ENCODE measurements at regions not wholly inside any gene's neighbourhood (a gene's known extent, or its start where the extent isn't known, plus 50 kb on each side); places are given as distances from the start of the nearest gene placed in this dataset.

DNA sequence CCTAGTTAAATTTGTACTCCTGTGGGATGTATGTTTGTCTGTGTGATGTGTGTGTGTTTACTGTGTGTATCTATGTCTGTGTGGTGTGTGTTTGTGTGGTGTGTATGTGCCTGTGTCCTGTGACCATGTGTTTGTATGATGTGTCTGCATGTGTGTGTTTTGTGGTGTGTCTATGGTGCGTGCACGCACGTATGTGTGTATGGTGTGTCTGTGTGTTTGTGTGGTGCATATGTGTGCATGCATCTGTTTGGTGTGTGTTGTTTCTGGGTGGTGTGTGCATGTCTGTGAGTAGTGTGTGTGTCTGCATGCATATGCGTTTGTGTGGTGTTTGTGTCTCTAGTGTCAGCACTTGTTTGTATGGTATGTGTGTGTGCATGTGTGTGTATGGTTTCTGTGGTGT, 174.2 kb upstream of the RBFOX1 start:
- no peak overlapping the region for H3K4me3 ChIP-seq (replicated peaks in 1 of 4; ENCODE audit: control extremely low read depth in 1 of 4, insufficient read depth in 1 of 4, low read depth in 3 of 4, low read length in 4 of 4)
- no peak overlapping the region for H3K4me2 ChIP-seq (ENCODE audit: extremely low read depth, insufficient read depth, low read length)
- H3K27ac ChIP-seq (ENCODE audit: insufficient read depth, low read length) = no peak overlapping the region
- no peak overlapping the region for H3K9ac ChIP-seq (ENCODE audit: insufficient read depth, low read length)
- no peak for DNase-seq (ENCODE audit: low read depth in 2 of 2)
- H4K20me1 ChIP-seq (ENCODE audit: control insufficient read depth, extremely low read depth, insufficient read depth, low read length) = no peaks in the 10 kb centered on the region
- H3K36me3 ChIP-seq (ENCODE audit: control insufficient read depth, insufficient read depth, low read length) = no peaks in the 10 kb centered on the region
- H3K4me1 ChIP-seq (ENCODE audit: control insufficient read depth, extremely low read depth, insufficient read depth, low read length) = no peaks in the 10 kb centered on the region
- TF ChIP-seq CTCF (conservative IDR thresholded peaks at IDR 0.05 in 1 of 2, IDR thresholded peaks at IDR 0.05 in 1 of 2; ENCODE audit: low read depth in 1 of 2, low read length in 2 of 2) = no peak
- no peak for TF ChIP-seq EZH2 (IDR thresholded peaks at IDR 0.05; ENCODE audit: low read length, missing control alignments)
- H3K79me2 ChIP-seq (ENCODE audit: control insufficient read depth, insufficient read depth, low read length) = no peaks in the 10 kb centered on the region
- H3K9me3 ChIP-seq (ENCODE audit: control insufficient read depth, insufficient read depth, low read depth, low read length) = no peaks in the 10 kb centered on the region
- no peaks in the 10 kb centered on the region for H3K27me3 ChIP-seq (ENCODE audit: control insufficient read depth, insufficient read depth, low read length)
- H2AFZ ChIP-seq (ENCODE audit: low read length) = no peak overlapping the region

DNA sequence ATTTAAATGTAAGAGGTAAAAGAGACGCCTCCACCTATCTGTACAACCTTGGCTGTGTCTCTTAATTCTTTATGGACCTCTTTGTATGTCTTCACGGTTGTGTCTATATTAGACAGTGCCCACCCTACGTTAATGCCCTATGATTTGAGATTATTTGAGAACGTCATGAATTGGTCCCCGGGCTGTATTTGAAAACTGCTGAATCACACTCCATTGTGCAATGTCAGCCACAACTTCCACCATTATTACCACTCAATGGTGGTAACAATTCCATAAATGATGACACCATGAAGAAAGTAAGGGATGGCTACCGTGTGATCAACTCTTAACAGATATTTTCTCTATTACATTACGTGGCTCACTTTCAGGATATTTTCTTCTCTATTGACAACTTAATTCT, 182.4 kb upstream of the RBFOX1 start:
- no peaks in the 10 kb centered on the region for H3K4me1 ChIP-seq (ENCODE audit: control insufficient read depth, extremely low read depth, insufficient read depth, low read length)
- no peaks in the 10 kb centered on the region for H4K20me1 ChIP-seq (ENCODE audit: control insufficient read depth, extremely low read depth, insufficient read depth, low read length)
- H3K4me2 ChIP-seq (ENCODE audit: extremely low read depth, insufficient read depth, low read length) = no peak overlapping the region
- no peaks in the 10 kb centered on the region for H3K79me2 ChIP-seq (ENCODE audit: control insufficient read depth, insufficient read depth, low read length)
- H3K36me3 ChIP-seq (ENCODE audit: control insufficient read depth, insufficient read depth, low read length) = no peaks in the 10 kb centered on the region
- H3K27me3 ChIP-seq (ENCODE audit: control insufficient read depth, insufficient read depth, low read length) = no peaks in the 10 kb centered on the region
- no peaks in the 10 kb centered on the region for H3K9me3 ChIP-seq (ENCODE audit: control insufficient read depth, insufficient read depth, low read depth, low read length)
- no peak overlapping the region for H3K27ac ChIP-seq (ENCODE audit: insufficient read depth, low read length)
- H2AFZ ChIP-seq (ENCODE audit: low read length) = no peak overlapping the region
- no peak overlapping the region for H3K9ac ChIP-seq (ENCODE audit: insufficient read depth, low read length)
- TF ChIP-seq CTCF (conservative IDR thresholded peaks at IDR 0.05 in 1 of 2, IDR thresholded peaks at IDR 0.05 in 1 of 2; ENCODE audit: low read depth in 1 of 2, low read length in 2 of 2) (no peak), EZH2 (IDR thresholded peaks at IDR 0.05; ENCODE audit: low read length, missing control alignments) (no peak)
- no peak for DNase-seq (ENCODE audit: low read depth in 2 of 2)
- H3K4me3 ChIP-seq (replicated peaks in 1 of 4; ENCODE audit: control extremely low read depth in 1 of 4, insufficient read depth in 1 of 4, low read depth in 3 of 4, low read length in 4 of 4) = no peak overlapping the region

GRCh38 chr16:7148606-7149005, 184.0 kb upstream of the RBFOX1 start:
- H3K4me2 ChIP-seq (ENCODE audit: extremely low read depth, insufficient read depth, low read length) = no peak overlapping the region
- no peak overlapping the region for H3K4me3 ChIP-seq (replicated peaks in 1 of 4; ENCODE audit: control extremely low read depth in 1 of 4, insufficient read depth in 1 of 4, low read depth in 3 of 4, low read length in 4 of 4)
- no peak overlapping the region for H2AFZ ChIP-seq (ENCODE audit: low read length)
- H3K79me2 ChIP-seq (ENCODE audit: control insufficient read depth, insufficient read depth, low read length) = no peaks in the 10 kb centered on the region
- no peaks in the 10 kb centered on the region for H4K20me1 ChIP-seq (ENCODE audit: control insufficient read depth, extremely low read depth, insufficient read depth, low read length)
- DNase-seq (ENCODE audit: low read depth in 2 of 2) = no peak
- H3K9me3 ChIP-seq (ENCODE audit: control insufficient read depth, insufficient read depth, low read depth, low read length) = no peaks in the 10 kb centered on the region
- H3K36me3 ChIP-seq (ENCODE audit: control insufficient read depth, insufficient read depth, low read length) = no peaks in the 10 kb centered on the region
- TF ChIP-seq EZH2 (IDR thresholded peaks at IDR 0.05; ENCODE audit: low read length, missing control alignments) (no peak), CTCF (conservative IDR thresholded peaks at IDR 0.05 in 1 of 2, IDR thresholded peaks at IDR 0.05 in 1 of 2; ENCODE audit: low read depth in 1 of 2, low read length in 2 of 2) (no peak)
- H3K9ac ChIP-seq (ENCODE audit: insufficient read depth, low read length) = no peak overlapping the region
- H3K27me3 ChIP-seq (ENCODE audit: control insufficient read depth, insufficient read depth, low read length) = no peaks in the 10 kb centered on the region
- no peaks in the 10 kb centered on the region for H3K4me1 ChIP-seq (ENCODE audit: control insufficient read depth, extremely low read depth, insufficient read depth, low read length)
- H3K27ac ChIP-seq (ENCODE audit: insufficient read depth, low read length) = no peak overlapping the region

Measured in fibroblast of lung (primary cell).